A549 (cell line): ENCODE measurements at regions not wholly inside any gene's neighbourhood (a gene's known extent, or its start where the extent isn't known, plus 50 kb on each side); places are given as distances from the start of the nearest gene placed in this dataset.

Experiments
- CTCF ChIP-seq: fragments of >200 bp; sonication (Bioruptor Twin); formaldehyde crosslinking; IDR thresholded peaks from 3 replicates; pipeline ENCODE4 v1.5.1; 2016
- HDAC2 ChIP-seq: fragments of 200-600 bp; sonication (generic); IDR thresholded peaks from 2 replicates; pipeline ENCODE4 v1.6.1; 2016

- TF ChIP-seq HDAC2 (no peak), CTCF (no peak)
These were observed 418.7 kb upstream of the WWC1 start for GRCh38 chr5:167872791-167873190.
